ENCODE measurements at regions not wholly inside any gene's neighbourhood (a gene's known extent, or its start where the extent isn't known, plus 50 kb on each side); places are given as distances from the start of the nearest gene placed in this dataset.

DNA sequence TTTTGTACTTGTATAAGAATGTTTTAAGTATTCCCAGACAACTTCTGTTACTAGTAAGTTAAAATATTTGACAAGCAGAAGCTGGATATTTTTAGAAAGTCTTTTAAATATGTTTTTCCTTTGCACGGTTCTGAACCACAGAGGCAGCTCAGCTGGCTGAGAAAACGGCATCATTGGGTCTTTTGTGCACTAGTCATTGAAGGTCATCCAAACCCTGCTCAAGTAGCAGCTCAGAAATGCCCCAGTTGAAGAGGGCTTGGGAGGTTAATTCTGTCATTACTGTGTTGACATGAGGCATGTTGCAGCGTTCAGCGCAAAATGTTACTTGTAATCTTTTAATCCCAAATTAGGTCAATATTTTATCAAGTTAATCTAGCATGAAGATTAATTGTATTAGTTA is 383.7 kb upstream of the FAM241A start:
- no peak for DNase-seq

DNA sequence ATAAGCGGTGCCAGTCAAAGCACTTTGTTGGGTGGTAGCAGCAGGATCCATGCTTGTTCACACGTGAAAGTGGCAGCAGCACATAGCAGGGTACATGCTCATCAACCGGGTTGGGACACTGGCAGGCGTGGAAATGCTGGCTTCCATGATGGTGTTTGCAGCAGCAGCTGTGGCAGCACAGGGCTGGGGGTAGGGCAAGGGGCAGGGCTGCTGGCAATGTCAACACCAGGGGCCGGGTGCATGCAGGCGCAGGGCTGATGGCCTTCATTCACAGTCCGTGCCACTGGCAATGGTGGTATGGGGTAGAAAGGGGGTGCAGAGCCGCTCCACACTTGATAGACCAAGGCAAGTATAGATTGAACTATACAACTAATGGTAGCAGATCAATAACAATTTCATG is 374.7 kb upstream of the FAM241A start:
- no peak for DNase-seq

DNA sequence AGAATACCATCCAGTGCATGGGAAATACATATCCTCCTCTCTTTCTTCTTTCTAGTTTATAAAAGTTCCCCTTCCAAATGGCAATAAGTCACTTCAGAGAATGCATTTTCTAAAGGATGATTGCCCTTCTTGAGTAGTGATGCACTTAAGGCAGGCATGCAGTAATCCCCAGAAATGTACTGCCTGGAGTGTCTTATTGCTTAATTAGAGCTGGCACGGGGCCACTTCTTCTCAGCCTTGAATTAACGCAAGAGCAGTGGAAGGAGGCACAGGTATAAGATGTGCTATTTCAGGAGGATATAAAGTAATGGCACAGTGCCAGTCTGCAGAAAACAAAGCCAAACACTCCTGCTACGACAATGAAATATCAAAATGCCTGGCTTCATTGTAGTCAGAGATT is 371.4 kb upstream of the FAM241A start:
- no peak for DNase-seq

DNA sequence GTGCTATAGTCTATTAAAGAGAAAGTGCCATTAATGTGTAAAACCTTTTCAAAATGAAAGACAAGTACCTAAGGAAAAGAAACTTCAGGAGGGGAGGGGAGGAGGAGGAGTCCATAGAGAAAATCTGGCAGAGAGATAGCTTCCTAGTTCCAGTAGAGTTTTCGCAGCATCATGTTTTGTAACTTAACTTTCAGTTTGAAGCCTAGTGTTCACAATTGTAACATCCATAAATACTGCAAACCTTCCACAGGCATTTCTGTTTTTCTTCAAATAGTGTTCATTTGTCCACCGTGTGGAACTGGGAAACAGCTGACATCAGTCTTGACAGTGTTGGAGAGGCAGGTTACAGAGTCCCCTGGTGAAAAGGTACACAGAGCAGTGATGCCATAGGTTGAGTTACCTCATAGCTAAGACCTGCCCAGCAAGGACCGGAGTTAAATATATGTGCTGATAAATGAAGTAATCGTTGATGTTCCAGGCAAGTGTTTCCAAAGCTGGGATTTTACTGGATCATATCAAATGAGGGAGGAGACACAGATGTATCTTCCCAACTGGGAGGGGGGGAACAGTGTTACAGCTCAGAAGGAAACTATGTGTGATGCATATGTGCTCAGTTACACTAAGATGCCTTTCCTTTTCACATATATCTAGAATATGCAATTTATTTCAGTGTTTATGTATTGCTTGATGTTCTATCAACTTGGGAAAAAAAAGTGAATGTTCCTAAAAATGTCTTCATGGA is 369.5 kb upstream of the FAM241A start:
- no peak for DNase-seq

DNA sequence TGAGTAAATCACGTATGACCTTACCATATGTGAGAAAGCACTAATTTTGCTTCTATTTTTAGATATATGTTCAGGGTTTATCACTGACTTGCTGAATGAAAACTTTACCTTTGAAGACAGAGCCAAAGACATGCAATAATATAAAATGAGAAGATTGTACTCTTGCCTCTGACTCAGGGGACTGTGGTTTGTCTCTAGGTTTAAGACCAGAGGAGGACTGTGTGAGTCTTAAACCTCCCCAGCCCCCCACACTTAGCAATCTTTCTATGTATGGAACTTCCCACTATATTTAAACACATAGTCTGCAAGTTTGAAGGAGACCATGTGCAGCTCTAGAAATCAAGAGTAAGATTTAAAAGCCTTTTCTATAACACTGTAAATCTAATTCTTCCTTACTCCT is 368.7 kb upstream of the FAM241A start:
- DNase-seq, result no peak

DNA sequence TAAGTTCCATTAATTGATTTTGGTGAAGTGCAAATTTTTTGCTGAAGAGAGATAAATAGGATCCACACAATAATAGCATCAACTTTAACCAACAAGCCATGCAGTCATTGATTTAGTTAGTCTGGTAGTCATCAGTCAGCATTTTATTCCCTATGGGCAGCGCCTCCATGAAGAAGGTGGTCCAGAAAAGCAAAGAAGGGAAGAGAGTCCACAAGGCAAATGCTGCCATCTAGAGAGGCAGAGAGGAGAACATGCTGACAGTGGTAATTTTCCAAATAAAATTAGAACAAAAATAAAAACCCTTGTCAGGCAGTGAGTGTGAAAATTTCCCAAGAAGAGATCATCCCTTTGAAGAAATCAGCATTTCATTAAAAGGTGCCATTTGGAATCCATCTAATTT is 366.7 kb upstream of the FAM241A start:
- no peak for DNase-seq

DNA sequence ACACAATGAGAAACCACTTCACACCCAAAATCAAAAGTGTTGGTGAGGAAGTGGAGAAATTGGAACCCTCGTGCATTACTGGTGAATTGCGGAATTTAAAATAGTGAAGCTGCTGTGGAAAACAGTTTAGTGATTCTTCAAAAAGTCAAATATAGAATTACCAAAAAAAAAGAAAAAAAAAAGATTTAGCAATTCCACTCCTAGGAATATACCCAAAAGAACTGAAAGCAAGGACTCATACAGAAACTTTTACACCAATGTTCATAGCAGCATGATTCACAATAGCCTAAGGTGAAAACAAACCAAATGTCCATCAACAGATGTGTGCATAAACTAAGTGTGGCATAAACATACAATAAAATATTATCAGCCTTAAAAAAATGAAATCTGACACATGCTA is 364.3 kb upstream of the FAM241A start:
- no peak for DNase-seq

DNA sequence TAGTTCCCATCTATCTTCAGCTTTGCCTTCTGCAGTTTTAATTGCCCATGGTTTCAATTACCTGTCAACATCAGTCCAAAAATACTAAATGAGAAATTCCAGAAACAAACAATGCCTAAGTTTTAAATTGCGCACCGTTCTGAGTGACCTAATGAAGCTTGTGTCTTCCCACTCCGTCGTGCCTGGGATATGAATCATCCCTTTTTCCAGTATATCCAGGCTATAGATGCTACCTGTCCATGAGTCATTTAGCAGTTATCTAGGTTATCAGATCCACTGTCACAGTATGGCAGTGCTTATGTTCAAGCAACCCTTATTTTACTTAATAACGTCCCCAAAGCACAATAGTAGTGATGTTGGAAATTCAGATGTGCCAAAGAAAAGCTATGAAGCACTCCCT is 363.6 kb upstream of the FAM241A start:
- DNase-seq, result no peak

DNA sequence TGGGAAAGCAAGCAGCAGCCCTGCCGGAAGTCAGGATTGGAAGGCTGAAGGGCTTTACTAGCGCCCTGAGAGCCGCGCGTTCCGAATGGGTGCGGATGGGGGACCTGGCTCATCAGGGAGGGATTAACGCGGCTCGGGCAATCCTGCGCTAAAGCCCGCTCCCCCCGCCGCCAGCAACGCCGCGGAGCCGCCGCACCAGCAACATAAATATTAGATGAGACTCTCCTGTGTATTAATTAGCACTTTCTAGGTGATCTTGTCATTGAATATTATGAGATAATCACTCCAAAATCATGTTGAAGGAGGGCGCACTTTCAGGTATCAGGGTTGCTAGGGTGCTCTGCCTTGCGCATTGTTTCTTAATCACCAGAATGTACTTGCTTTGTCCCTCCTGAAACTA is 357.2 kb upstream of the FAM241A start:
- DNase-seq, result no peak

DNA sequence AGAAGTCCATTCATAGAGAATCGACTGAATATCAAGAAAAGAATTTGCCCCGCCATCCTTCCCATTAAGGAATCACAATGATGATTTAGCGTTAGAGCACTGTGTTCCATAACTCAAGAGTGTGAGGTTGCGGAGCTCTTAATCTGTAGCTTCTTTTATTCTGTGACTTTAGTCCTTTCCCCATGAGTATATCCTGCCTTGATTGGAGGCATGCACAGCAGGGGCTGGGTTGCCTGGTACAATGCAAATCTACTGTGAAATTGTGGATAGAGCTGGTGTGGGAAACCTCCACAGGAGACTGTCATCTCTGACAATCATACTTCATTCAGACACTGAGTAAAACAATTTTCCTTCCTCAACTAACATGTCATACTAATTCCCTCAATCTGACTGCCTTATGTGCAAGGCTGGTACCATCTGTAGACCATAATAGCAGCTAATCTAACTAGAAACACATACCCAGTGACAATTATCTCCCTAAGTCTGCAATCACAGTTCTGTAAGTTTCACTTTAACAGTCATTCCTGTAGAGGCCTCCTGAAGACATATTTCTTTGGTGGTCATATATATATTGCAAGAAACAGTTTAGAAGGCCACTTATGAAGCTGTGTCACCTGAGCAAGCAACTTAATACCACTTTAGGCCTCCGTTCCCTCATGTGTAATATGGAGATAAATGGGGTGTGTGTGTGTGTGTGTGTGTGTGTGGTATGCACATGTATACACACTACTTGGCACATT is 355.2 kb upstream of the FAM241A start:
- DNase-seq, result no peak

DNA sequence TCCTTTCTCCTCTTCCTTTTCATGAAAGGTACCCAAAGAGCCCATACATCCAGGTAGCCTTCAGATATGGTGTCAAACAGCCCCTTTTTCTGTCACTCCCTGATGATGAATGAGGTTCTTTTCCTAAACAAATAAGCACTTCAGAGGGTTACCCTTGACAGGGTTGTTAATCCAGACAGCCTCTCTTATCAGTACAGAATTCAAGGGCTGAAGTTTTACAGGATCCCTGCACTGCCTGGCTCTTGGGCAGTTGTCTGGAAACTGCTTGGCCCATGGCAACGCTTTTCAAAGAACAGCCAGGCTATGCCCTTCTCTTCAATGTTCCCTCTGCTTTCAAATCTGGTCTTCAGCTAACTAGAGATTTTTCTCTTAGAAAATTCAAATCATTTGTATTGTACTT is 352.6 kb upstream of the FAM241A start:
- no peak for DNase-seq

DNA sequence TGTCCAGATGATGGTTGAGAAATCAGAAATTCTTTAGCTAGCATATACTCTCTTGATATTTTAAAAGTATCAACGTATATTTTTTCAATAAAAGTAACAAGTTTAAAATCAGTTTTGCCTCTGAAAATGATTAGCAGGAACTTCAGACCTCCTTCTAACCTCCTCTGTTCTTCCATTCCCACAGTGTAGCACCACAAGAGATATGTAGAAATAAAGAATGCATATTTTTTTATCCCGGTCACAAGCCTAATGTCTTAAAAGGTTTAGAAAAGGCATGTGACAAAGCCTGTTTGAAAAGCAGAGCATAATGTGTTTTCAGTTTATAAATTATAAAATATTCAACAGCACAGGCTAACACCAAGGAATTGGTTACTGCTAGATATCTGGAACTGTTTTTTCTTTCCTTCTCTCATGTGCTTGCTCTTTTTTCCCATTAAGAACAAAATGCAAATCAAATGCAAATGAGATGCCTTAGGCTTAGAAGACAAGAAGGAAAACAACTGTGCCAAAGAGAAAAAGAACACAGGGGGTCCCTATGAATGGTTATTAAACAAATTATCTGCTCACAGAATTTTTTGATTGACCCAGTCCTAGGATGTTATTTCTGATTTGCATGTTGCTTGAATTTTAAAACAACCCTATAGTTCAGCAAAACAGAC is 351.7 kb upstream of the FAM241A start:
- DNase-seq, result no peak

DNA sequence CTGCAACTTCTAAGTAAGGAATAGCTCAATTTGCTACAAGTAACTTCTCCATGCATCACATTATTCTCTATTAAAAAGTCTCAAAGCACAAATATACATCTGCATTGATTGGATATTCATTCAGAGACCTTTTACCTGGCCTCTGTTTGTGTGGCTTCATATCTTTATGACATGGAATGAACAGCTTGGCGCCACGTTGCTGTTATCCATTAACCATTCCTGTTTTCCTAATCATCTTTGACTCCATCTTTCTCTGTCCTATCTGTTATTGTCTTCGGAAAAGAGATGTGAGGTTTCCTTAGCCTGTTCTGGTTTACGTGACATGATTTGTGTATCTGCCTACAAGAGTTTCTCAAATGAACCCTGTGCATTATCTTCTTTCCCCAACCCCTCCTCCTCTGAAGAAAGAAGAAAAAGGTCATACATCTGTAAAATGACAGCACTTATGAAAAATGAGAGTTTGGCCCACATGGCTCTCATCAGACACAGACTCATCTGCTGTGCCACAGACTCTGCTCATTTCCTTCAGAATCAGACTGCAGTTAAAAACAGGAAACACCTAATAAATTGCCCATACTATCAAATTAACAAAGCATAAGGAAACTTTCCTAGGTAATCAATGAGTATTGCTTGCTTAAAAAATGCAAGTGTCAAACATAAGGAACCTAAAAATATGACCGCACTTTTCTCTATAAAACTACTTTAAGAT is 347.6 kb upstream of the FAM241A start:
- DNase-seq, result no peak

DNA sequence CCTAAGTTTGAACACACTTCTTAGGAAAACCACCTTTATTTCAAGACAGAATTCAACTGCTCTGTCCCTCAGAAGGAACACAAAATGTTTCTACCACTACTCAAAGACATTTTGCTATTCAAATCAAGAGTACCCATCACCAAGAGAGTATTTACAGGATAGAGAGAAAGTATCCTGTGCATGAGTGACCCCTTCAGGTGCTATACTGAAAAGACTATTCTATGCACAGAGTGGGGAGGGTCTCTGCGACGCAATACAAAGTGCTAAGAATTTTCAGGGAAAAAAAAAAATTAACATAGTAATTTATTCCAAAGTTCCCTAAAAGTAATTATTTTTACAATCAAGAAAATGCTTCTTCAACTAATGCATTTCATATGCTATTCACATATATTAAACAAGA is 346.4 kb upstream of the FAM241A start:
- DNase-seq, result no peak

DNA sequence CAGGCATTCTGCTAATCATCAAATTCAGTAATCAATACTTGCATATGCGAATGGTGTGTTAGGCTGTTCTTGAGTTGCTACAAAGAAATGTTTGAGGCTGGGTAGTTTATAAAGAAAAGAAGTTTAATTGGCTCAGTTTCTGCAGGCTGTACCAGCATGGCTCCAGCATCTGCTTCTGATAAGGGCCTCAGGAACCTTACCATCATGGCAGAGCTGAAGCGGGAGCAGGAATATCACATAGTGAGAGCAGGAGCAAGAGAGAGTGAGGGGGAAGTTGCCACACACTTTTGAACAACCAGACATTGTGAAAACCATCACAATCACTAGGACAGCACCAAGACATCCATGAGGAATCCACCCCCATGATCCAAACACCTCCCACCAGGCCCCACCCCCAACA is 344.7 kb upstream of the FAM241A start:
- DNase-seq, result no peak

DNA sequence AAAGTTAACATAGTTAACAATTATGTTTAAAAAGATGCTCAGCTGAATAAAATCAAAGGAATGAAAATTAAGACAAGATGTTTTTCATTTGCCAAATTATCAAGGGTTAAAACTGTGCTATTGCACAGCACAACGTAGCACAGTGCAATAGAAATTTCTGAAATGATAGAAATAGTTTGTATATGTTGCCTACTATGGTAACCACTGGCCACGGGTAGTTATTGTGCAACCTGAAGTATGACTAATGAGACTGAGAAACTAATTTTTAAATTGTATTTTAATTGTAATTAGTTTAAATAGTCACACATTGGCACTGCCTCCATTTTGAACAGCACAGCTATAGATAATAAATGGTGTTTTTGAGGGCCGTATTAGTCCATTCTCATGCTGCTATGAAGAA is 343.1 kb upstream of the FAM241A start:
- no peak for DNase-seq

DNA sequence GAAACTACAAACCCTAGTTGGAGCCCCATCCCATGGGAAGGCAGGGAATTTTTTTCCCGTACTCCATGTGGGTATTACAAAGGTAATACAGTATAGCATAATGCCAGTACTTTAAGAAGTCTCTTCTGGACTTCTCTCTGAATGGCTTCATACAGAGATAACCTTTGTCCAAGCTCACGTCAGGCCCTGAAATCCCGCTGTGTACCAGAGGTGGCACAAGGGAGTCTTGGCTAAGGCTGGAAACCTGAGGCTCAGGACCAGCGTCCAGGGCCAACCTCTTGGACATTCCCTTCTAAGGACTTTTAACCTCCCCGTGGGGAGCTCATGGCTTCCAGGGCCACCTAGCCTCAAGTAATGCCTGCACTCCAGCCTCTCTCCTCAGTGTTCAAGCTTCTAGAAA is 338.9 kb upstream of the FAM241A start:
- no peak for DNase-seq

DNA sequence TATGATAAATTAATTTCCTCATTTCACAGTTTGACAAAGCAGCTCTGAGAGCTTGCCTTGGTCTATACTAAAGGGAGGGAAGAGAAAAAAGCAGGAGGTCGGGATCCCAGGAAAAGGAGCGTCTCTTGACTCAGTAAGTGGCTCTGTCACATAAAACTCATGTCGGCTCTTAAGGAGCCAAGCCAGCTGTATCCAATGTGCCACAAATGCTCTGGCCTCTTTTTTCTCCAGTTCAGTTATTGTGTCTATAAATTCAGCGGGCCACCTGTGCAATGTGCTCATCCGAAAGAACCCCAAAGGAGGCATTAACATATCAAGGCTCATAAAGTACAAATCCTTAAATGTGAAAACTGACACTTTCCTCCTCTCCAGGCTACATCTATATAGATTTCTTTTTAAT is 337.7 kb upstream of the FAM241A start:
- DNase-seq, result no peak

DNA sequence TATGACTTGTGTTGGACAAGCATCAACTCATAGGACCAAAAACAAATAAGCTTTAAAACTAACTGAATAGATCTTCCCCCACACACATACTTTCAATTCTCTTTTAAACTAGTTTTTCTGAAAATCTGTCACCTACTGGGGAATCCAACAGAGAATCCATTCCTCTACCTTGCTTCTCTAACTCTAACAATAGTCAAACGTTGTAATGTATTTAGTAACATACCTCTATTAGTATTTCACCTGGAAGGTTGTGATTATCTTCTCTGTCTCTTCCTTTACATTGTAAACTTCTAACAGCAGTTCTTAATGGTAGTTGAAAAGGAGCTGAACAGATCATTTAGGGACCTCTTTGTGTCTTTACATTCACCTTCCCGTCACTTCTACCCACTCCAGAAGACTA is 337.1 kb upstream of the FAM241A start:
- no peak for DNase-seq

DNA sequence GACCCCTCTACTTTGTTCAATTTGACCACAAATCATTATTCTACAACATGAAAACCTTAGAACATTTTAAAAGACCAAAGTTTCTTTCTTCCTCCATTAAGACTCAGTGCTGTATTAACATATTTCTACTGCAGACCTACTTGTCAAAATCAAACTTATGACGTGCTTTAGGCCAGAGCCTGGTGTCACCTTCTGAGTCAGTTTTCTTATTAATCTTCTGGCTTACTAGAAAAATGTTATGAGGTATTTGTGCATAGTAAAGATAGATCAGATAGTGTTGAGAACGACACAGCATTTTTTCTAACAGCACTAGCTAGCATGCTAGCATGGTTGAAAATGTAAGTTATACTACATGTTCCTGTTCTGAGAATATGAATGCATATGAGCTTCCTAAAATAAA is 333.6 kb upstream of the FAM241A start:
- no peak for DNase-seq

DNA sequence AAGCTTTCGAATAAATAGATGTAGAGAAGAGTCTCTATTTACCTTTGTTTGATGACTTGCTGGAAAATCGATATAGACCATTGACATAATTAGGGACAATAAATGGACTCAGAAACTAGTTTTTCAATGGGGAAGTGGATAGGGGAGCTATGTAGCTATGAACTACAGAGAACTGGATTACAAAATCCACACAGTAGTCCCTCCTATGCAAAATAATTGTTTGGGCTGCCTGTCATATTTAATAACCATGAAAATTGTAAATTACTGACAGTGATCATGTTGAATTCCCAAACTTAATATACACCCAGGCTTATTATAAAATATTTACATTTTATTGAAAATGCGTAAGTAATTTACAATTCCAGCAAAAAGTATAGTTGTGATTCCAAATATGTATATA is 333.1 kb upstream of the FAM241A start:
- no peak for DNase-seq

DNA sequence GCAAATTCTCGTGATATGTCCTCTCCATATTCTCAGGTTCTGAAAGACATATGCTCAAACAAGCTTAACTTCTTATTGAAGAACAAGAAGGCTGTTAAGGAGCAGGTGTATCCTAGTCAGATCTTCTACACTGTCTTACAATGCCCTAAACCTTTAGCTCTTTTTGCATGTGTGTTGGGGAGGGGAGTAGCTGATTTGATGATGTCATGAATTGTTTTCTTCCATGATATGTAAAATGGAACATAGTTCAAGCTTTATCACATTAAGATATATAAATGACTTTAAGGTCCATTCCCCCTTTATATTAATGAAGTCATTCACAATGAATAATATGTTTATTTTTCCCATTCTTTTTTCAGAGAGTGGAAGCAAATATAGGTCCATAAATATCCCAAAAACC is 332.5 kb upstream of the FAM241A start:
- DNase-seq, result no peak

DNA sequence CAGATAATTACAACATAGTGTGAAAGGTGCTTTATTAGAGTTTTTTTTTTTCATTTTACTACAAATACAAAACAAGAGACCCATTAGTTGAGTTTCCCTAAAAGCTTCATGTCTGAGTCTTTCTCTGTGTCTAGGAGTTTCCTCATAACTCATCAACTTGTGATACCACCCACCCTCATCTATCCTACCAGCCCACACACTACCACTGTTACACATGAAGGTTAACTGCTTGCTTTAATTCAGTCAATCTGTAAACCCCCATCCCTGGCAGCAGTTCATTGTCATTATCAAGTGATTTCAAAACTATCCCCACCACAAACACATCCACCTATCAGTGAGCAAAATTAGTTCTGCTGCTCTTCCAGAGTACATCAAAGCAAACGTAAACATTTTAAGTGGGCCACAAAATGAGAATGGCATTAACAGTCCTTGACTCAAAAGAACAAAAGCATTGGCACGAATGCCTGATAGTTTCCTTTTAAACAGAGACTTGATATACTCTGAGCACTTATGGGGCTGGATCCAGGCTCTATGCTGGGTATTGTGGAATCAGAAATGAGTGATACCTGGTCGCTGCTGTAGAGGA is 331.6 kb upstream of the FAM241A start:
- DNase-seq, result no peak
